B cell (primary cell): ENCODE measurements at regions not wholly inside any gene's neighbourhood (a gene's known extent, or its start where the extent isn't known, plus 50 kb on each side); places are given as distances from the start of the nearest gene placed in this dataset.

ENCODE experiments used
- ATAC-seq: fragments of 200-7000 bp; cut with Tn5 transposase; one replicate; pipeline ENCODE4 v1.10.0; 2021; ENCODE audit warnings: low read depth, mild to moderate bottlenecking, moderate number of reproducible peaks, moderate library complexity
- CTCF ChIA-PET: fragments of 350-600 bp; sonication (Branson Sonifier 250); formaldehyde crosslinking; loops from one replicate; lab custom pipeline; 2021; ENCODE audit warnings: antibody characterized with exemption, inconsistent platforms; lab: Charles Lee
- POLR2A ChIA-PET: fragments of 350-600 bp; sonication (Branson Sonifier 250); formaldehyde crosslinking; loops from one replicate; lab custom pipeline; 2021; ENCODE audit warnings: antibody characterized with exemption; lab: Charles Lee
- DNase-seq: peaks from one replicate; pipeline ENCODE4 v3.0.0; 2013
- H2AFZ ChIP-seq: 2 replicates; pipeline ENCODE4 v1.6.1; 2012; ENCODE audit warnings: mild to moderate bottlenecking, low read depth, low read length; ENCODE audit not compliant: insufficient read depth, poor library complexity, severe bottlenecking
- H3K27ac ChIP-seq, 2 donors: 1 replicate in 1 of 2; 2 replicates in 1 of 2; pipeline ENCODE4 v1.5.1; 2012 to 2013; ENCODE audit warnings: low read length in 2 of 2, mild to moderate bottlenecking in 2 of 2, moderate library complexity in 1 of 2
- H3K27me3 ChIP-seq, 4 experiments: fragments of 200-600 bp in 1 of 4; sonication (generic) in 1 of 4; replicated peaks in 1 of 4; 1 replicate in 2 of 4; 2 replicates in 2 of 4; pipeline versions ENCODE4 v1.6.1 to v1.7.0; 2013 to 2016; ENCODE audit warnings: low read length in 3 of 4, mild to moderate bottlenecking in 2 of 4, mixed read lengths in 1 of 4, moderate library complexity in 1 of 4; ENCODE audit not compliant: insufficient read depth in 4 of 4, control insufficient read depth in 3 of 4; ENCODE audit errors: control extremely low read depth in 1 of 4
- H3K36me3 ChIP-seq, 2 experiments: replicated peaks in 1 of 2; 1 replicate in 1 of 2; 2 replicates in 1 of 2; pipeline versions ENCODE4 v1.6.1 to v1.7.1; 2013; ENCODE audit warnings: low read length in 1 of 2; ENCODE audit not compliant: insufficient read depth in 2 of 2, control insufficient read depth in 1 of 2; ENCODE audit errors: control extremely low read depth in 1 of 2, extremely low read depth in 1 of 2
- H3K4me1 ChIP-seq, 2 donors: fragments of 200-600 bp in 1 of 2; sonication (generic) in 1 of 2; 1 replicate in 1 of 2; 2 replicates in 1 of 2; pipeline versions ENCODE4 v1.5.1 to v1.6.1; 2013 to 2017; ENCODE audit warnings: low read length in 2 of 2; ENCODE audit not compliant: control insufficient read depth in 2 of 2, insufficient read depth in 2 of 2
- H3K4me2 ChIP-seq: replicated peaks from 2 replicates; pipeline ENCODE3; 2012; ENCODE audit warnings: mild to moderate bottlenecking, low read depth, low read length; ENCODE audit not compliant: poor library complexity, severe bottlenecking
- H3K4me3 ChIP-seq, 5 experiments: fragments of 200-600 bp in 1 of 5; sonication (generic) in 1 of 5; 1 replicate in 3 of 5; 2 replicates in 2 of 5; pipeline versions ENCODE4 v1.5.1 to v1.7.0; 2011 to 2016; ENCODE audit warnings: low read length in 4 of 5, mild to moderate bottlenecking in 4 of 5, low read depth in 2 of 5, control low read depth in 1 of 5, moderate library complexity in 1 of 5; ENCODE audit not compliant: insufficient read depth in 1 of 5; ENCODE audit errors: control extremely low read depth in 1 of 5, extremely low read depth in 1 of 5
- H3K79me2 ChIP-seq: fragments of 200-600 bp; sonication (generic); one replicate; pipeline ENCODE4 v1.6.0; 2016; ENCODE audit warnings: low read length; ENCODE audit not compliant: control insufficient read depth, insufficient read depth
- H3K9ac ChIP-seq: fragments of 200-600 bp; sonication (generic); 2 replicates; pipeline ENCODE4 v1.6.1; 2017; ENCODE audit warnings: mild to moderate bottlenecking, low read length, moderate library complexity
- H3K9me3 ChIP-seq, 3 donors: one replicate each; pipeline versions ENCODE4 v1.6.1 to v1.7.1; 2013; ENCODE audit warnings: low read length in 2 of 3; ENCODE audit not compliant: control insufficient read depth in 2 of 3, insufficient read depth in 1 of 3; ENCODE audit errors: control extremely low read depth in 1 of 3
- H4K20me1 ChIP-seq: 2 replicates; pipeline ENCODE4 v1.6.0; 2012; ENCODE audit warnings: mild to moderate bottlenecking, low read length; ENCODE audit not compliant: insufficient read depth, control insufficient read depth, poor library complexity, severe bottlenecking
- H3K27ac Mint-ChIP-seq: one replicate; pipeline ENCODE4 v1.8.0; 2021; ENCODE audit warnings: mixed read lengths
- H3K27me3 Mint-ChIP-seq: one replicate; pipeline ENCODE4 v1.8.0; 2021; ENCODE audit warnings: mixed read lengths
- H3K4me1 Mint-ChIP-seq: one replicate; pipeline ENCODE4 v1.8.0; 2021; ENCODE audit warnings: mixed read lengths
- H3K4me3 Mint-ChIP-seq: one replicate; pipeline ENCODE4 v1.8.0; 2021; ENCODE audit warnings: mixed read lengths
- H3K9me3 Mint-ChIP-seq: one replicate; pipeline ENCODE4 v1.8.0; 2022; ENCODE audit warnings: mixed read lengths; ENCODE audit not compliant: insufficient read depth
- CTCF ChIP-seq: fragments of 200-600 bp; IDR thresholded peaks from one replicate; pipeline ENCODE4 v1.8.0; 2022; ENCODE audit warnings: antibody characterized with exemption, mild to moderate bottlenecking
- EZH2 ChIP-seq: IDR thresholded peaks from 2 replicates; pipeline ENCODE4 v1.6.1; 2012; ENCODE audit warnings: borderline replicate concordance, low read depth, mild to moderate bottlenecking, moderate library complexity, low read length; ENCODE audit not compliant: insufficient read depth, poor library complexity, severe bottlenecking
- WGBS: methylation state at CpG from one replicate; pipeline ENCODE4 v1.1.5; 2013; ENCODE audit warnings: missing lambda C conversion rate; ENCODE audit not compliant: insufficient coverage; 5-methylcytosine and 5-hydroxymethylcytosine counted together
- intact Hi-C: fragments of 100-400 bp; cut with micrococcal nuclease; formaldehyde crosslinking; loops from one replicate; pipeline ENCODE4 v1.10.0; 2022

DNA sequence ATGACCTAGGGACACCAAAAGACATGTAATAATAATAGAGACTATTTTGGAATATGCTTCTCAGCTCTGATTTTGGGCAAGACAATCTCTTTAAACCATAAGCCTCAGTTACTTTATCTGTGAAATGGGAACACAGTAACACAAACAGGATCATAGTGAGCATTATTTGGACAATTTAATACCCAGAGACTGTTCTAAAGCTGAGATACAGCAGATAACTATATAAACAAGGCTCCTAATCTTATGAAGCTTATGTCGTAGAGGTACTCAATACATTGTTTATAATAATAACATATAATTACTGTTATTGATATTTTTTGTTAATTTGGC lies 250.8 kb downstream of the SEC61B start:
- Histone ChIP-seq H3K27me3 (no peaks in the 10 kb centered on the region), H3K27ac (no peak overlapping the region), H3K9me3 (peaks cover 0 to 5% (median 0%) of the 10 kb centered on the region in 3 donors), H3K4me1 (no peaks in the 10 kb centered on the region), H3K36me3 (no peaks in the 10 kb centered on the region), H4K20me1 (no peaks in the 10 kb centered on the region), H2AFZ (no peak overlapping the region), H3K4me3 (no peak overlapping the region), H3K9ac (no peak overlapping the region), H3K4me2 (no peak overlapping the region), H3K79me2 (no peaks in the 10 kb centered on the region)
- Mint-ChIP-seq H3K9me3 (no peaks in the 10 kb centered on the region), H3K4me1 (peaks cover 6% of the 10 kb centered on the region), H3K27me3 (peaks cover 5% of the 10 kb centered on the region), H3K4me3 (no peak overlapping the region), H3K27ac (no peak overlapping the region)
- intact Hi-C loops: no loop called here
- WGBS: no CpG with 5 or more reads among the region's 1 CpG
- CTCF ChIA-PET: no interaction called here
- TF ChIP-seq CTCF (no peak), EZH2 (no peak)
- no peak for DNase-seq
- ATAC-seq: no peak
- POLR2A ChIA-PET: no interaction called here

GRCh38 chr9:99474186-99474585 lies 252.1 kb downstream of the SEC61B start:
- Histone ChIP-seq H3K36me3 (no peaks in the 10 kb centered on the region), H3K9me3 (peaks cover 0 to under 1% (median 0%) of the 10 kb centered on the region in 3 donors), H4K20me1 (no peaks in the 10 kb centered on the region), H3K79me2 (no peaks in the 10 kb centered on the region), H3K4me1 (no peaks in the 10 kb centered on the region), H2AFZ (no peak overlapping the region), H3K9ac (no peak overlapping the region), H3K4me2 (no peak overlapping the region), H3K27me3 (no peaks in the 10 kb centered on the region), H3K27ac (no peak overlapping the region), H3K4me3 (no peak overlapping the region)
- ChIA-PET CTCF (no interaction called here), POLR2A (no interaction called here)
- intact Hi-C loops: no loop called here
- ATAC-seq (no peak), DNase-seq (no peak)
- Mint-ChIP-seq H3K4me3 (no peak overlapping the region), H3K27ac (no peak overlapping the region), H3K4me1 (peaks cover 6% of the 10 kb centered on the region), H3K9me3 (no peaks in the 10 kb centered on the region), H3K27me3 (peaks cover 5% of the 10 kb centered on the region)
- TF ChIP-seq EZH2 (no peak), CTCF (no peak)
